HG03342 (cell line): ENCODE measurements at regions not wholly inside any gene's neighbourhood (a gene's known extent, or its start where the extent isn't known, plus 50 kb on each side); places are given as distances from the start of the nearest gene placed in this dataset.

Experiments
- ATAC-seq: cut with Tn5 transposase; IDR thresholded peaks from one replicate; pipeline ENCODE4 v1.9.1; 2021; ENCODE audit warnings: mild to moderate bottlenecking, moderate library complexity; ENCODE audit not compliant: unreplicated experiment

GRCh38 chr15:70355275-70355795 lies 257.6 kb upstream of the TLE3 start:
- ATAC-seq = no peak

GRCh38 chr15:70354346-70354905 lies 256.7 kb upstream of the TLE3 start:
- no peak for ATAC-seq

GRCh38 chr15:70353606-70354345 lies 256.1 kb upstream of the TLE3 start:
- ATAC-seq = no peak

GRCh38 chr15:70351941-70352774 lies 254.4 kb upstream of the TLE3 start:
- no peak for ATAC-seq

GRCh38 chr15:70351391-70351790 lies 253.7 kb upstream of the TLE3 start:
- no peak for ATAC-seq

GRCh38 chr15:70348581-70349344 lies 251.0 kb upstream of the TLE3 start:
- ATAC-seq = no peak

- no peak for ATAC-seq
Measured at GRCh38 chr15:70348226-70348543, 250.5 kb upstream of the TLE3 start.

- no peak for ATAC-seq
Measured at GRCh38 chr15:70347321-70348225, 249.9 kb upstream of the TLE3 start.

DNA sequence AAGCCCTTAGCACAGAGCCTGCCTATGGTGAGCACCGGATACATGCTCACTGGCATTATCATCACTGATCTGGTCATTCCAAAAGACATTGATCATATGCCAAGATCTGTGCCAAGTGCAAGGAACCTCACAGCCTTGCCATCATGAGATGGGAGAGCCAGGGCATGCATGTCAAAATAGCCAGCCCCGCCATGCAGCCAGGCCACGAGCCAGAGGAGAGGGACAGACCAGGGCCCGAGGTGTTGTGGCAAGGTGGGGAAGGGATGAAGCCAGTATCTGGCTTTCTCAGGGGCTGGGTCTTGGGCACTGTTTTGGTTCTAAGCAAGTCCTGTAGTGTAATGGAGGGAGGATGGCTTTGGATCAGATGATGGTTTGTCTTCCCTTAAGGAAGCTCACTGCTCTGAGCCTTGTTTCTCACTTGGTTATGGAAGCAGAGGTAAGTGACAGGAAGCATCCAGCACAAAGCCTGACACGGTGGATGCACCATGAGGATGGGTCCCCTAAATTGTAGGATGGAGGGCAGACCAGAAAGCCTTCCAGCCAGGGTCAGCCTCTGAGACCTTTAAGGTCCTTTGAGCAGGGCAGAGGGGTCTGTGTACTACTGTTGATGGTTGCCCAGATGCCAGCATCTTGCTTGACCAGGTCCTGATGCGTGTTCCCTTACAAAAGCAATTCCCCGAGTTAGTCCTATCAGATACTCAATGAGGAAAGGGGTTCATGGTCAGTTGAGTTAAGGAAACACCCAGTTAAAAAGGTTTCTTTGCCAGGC lies 247.7 kb upstream of the TLE3 start:
- ATAC-seq = no peak

DNA sequence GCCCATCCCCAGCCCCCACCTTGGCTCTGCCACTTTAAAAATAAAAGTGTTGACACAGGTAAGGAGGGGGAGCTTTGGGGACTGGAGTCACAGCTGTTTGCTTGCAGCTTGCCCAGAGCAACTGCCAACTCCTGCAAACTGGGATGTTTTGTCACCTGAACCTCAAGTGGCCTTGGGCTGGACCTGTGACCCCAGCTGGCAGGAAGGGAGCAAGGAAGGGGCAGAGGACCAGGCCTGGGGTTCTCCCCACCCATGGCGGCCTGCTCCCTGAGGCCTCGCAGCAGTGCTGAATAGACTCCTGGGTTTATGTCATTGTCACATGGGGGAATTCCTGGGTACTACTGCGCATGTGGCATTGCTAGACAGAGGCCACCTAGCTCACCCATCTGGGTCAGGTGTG lies 246.9 kb upstream of the TLE3 start:
- ATAC-seq = no peak

DNA sequence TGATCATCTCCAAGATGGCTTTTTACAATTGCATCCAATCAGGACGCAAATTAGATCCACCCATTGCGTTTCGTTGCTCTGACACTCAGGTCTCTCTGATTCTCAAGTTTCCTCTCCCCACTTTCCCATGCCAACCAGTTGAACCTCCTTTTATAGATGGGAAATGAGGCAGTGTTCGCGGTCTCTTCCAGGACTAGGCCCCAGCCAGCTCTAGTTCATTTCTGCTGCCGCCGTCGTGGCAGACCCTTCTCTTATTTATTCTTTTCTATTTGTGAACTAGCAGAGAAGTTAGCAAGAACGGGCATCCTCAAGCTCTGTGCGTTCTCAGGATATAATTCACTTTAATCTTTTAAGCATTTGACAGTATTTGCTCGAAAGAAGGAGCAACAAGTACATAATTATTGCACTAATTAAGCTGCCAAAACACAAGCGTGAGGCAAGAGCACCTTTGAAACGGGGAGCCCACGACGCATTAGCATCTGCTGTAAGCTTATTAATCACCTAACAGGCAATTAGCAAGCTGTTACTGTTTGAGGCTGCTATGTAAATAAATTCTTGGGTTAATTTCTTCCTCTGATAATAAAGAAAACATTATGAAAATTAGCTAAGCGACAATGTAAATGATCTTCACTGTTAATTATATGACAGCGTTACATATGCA lies 246.4 kb upstream of the TLE3 start:
- ATAC-seq = no peak

- ATAC-seq = no peak
Measured at GRCh38 chr15:70342554-70343548, 245.1 kb upstream of the TLE3 start.

- no peak for ATAC-seq
Measured at GRCh38 chr15:70342141-70342540, 244.4 kb upstream of the TLE3 start.

GRCh38 chr15:70341566-70341965 lies 243.8 kb upstream of the TLE3 start:
- no peak for ATAC-seq

GRCh38 chr15:70340494-70340870 lies 242.8 kb upstream of the TLE3 start:
- ATAC-seq = no peak

DNA sequence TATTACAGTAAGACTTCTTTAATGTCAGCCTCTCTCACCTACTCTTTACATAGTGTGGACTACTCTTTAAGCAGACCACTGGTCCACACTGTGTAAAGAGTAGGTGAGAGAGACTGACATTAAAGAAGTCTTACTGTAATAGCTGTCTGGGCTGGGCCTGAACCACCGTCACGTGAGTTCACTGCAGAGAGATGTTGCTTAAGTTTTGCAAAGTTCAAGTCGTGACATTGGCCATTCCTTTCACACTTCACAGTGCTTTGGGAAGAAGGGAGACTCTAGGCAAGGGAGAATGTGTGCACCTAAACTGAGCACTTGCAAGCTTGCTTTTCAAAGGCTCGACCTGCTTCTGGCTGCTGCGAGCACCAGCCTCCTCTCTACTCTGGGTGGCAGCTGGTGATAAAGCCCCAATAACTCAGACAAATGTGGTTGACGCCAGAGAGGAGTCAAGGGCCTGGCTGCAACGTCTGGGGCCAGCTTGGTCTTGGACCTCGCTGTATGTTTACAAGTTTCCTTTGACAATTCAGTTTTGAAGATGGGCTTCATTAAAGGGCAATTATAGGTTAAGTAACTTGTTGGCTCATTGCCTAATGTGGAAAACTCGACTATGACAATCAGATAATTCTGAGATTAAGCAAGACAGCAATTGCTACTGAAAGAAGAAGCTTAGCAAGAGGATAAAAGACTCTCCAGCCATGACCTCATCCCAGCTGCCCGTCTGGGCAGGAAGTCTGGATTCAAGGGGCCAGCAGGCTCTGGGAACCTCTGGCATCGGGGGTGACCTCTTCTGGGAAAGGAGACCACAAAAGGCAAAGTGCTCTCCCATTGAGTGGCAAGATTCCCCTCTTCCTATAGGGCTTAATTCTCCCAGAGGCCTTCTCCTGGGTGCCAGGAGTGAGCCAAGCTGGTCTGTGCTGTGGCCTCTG lies 242.1 kb upstream of the TLE3 start:
- no peak for ATAC-seq
